ENCODE measurements at regions not wholly inside any gene's neighbourhood (a gene's known extent, or its start where the extent isn't known, plus 50 kb on each side); places are given as distances from the start of the nearest gene placed in this dataset.

- TF ChIP-seq EZH2 (IDR thresholded peaks at IDR 0.05; ENCODE audit: insufficient read depth, poor library complexity, severe bottlenecking) (no peak), EZH2phosphoT487 (IDR thresholded peaks at IDR 0.05; ENCODE audit: insufficient read depth, low read depth) (no peak)
Observed at GRCh38 chr10:91010952-91011351, 90.1 kb upstream of the ANKRD1 start.
